Activated CD4-positive, alpha-beta T cell treated with anti-CD3 and anti-CD28 coated beads, Interleukin-2, amount 10 ng/mL, durations not matched to agents 7 days and 5 days (primary cell): ENCODE measurements at regions not wholly inside any gene's neighbourhood (a gene's known extent, or its start where the extent isn't known, plus 50 kb on each side); places are given as distances from the start of the nearest gene placed in this dataset.

Source experiments
- CTCF ChIA-PET: fragments of 350-600 bp; sonication (Branson Sonifier 250); formaldehyde crosslinking; loops from one replicate; lab custom pipeline; 2021; ENCODE audit warnings: antibody characterized with exemption; lab: Charles Lee
- POLR2A ChIA-PET: fragments of 350-600 bp; sonication (Branson Sonifier 250); formaldehyde crosslinking; loops from one replicate; lab custom pipeline; 2021; ENCODE audit warnings: antibody characterized with exemption; lab: Charles Lee
- DNase-seq: peaks from one replicate; pipeline ENCODE4 v3.0.0-alpha.2; 2020
- H3K27ac Mint-ChIP-seq: one replicate; pipeline ENCODE4 v1.8.0; 2021; ENCODE audit warnings: mild to moderate bottlenecking, moderate library complexity, mixed read lengths
- H3K27me3 Mint-ChIP-seq: one replicate; pipeline ENCODE4 v1.8.0; 2021; ENCODE audit warnings: mixed read lengths
- H3K36me3 Mint-ChIP-seq: one replicate; pipeline ENCODE4 v1.8.0; 2021; ENCODE audit warnings: low read depth, mixed read lengths
- H3K4me1 Mint-ChIP-seq: one replicate; pipeline ENCODE4 v1.8.0; 2021; ENCODE audit warnings: mixed read lengths
- H3K4me3 Mint-ChIP-seq: one replicate; pipeline ENCODE4 v1.8.0; 2021; ENCODE audit warnings: mild to moderate bottlenecking, moderate library complexity, mixed read lengths
- H3K9me3 Mint-ChIP-seq: one replicate; pipeline ENCODE4 v1.8.0; 2021; ENCODE audit warnings: mixed read lengths

GRCh38 chr14:42869681-42870080 is 1263.0 kb downstream of the LRFN5 start:
- H3K4me1 Mint-ChIP-seq: no peaks in the 10 kb centered on the region
- no peaks in the 10 kb centered on the region for H3K27me3 Mint-ChIP-seq
- H3K9me3 Mint-ChIP-seq: peaks cover 10% of the 10 kb centered on the region
- DNase-seq: no peak
- no peaks in the 10 kb centered on the region for H3K36me3 Mint-ChIP-seq
- ChIA-PET CTCF (no interaction called here), POLR2A (no interaction called here)
- H3K27ac Mint-ChIP-seq: no peak overlapping the region
- H3K4me3 Mint-ChIP-seq: no peak overlapping the region

DNA sequence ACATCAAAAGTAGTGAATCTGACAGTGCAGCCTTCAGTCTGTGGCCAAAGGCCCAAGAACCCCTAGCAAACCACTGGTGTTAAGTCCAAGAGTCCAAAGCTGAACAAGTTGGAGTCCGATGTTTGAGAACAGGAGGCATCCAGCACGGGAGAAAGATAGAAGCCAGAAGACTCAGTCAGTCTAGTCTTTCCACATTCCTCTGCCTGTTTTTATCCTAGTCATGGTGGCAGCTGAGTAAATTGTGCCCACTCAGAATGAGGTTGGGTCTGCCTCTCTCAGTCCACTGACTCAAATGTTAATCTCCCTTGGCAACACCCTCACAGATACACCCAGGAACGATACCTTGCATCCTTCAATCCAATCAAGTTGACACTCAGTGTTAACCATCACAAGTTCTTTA is 1255.4 kb downstream of the LRFN5 start:
- POLR2A ChIA-PET: no interaction called here
- no peak for DNase-seq
- H3K4me3 Mint-ChIP-seq: no peak overlapping the region
- H3K27me3 Mint-ChIP-seq: no peaks in the 10 kb centered on the region
- no peaks in the 10 kb centered on the region for H3K9me3 Mint-ChIP-seq
- no peaks in the 10 kb centered on the region for H3K4me1 Mint-ChIP-seq
- CTCF ChIA-PET: no interaction called here
- H3K27ac Mint-ChIP-seq: no peak overlapping the region
- no peaks in the 10 kb centered on the region for H3K36me3 Mint-ChIP-seq

GRCh38 chr14:42860371-42860770 is 1253.7 kb downstream of the LRFN5 start:
- POLR2A ChIA-PET: no interaction called here
- CTCF ChIA-PET: no interaction called here
- no peak overlapping the region for H3K4me3 Mint-ChIP-seq
- no peaks in the 10 kb centered on the region for H3K9me3 Mint-ChIP-seq
- no peak overlapping the region for H3K27ac Mint-ChIP-seq
- H3K36me3 Mint-ChIP-seq: no peaks in the 10 kb centered on the region
- DNase-seq: no peak
- no peaks in the 10 kb centered on the region for H3K4me1 Mint-ChIP-seq
- no peaks in the 10 kb centered on the region for H3K27me3 Mint-ChIP-seq

- Mint-ChIP-seq H3K27me3 (no peaks in the 10 kb centered on the region), H3K4me1 (no peaks in the 10 kb centered on the region), H3K27ac (no peak overlapping the region), H3K36me3 (no peaks in the 10 kb centered on the region), H3K4me3 (no peak overlapping the region), H3K9me3 (no peaks in the 10 kb centered on the region)
- CTCF ChIA-PET: no interaction called here
- POLR2A ChIA-PET: no interaction called here
- no peak for DNase-seq
These were observed 1249.4 kb downstream of the LRFN5 start for GRCh38 chr14:42856106-42856505.

DNA sequence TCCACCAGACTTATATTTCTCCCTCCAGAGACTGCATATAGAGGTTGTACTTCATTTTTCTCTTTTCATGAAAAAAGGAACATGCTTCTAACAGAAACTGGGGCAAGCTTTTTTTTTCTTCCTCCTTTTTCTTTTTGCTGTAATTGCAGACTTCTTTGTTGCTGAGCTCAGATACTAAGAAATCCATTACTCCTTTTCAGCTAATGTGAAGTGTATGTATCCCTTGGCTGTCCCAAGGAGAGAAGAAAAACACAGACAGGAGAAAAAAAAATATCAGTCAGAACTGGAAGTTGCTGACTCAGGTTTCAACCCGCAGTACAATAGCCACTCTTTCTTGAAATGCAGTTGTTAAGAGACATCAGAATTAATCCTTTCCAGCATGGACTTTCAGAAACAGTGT is 1248.4 kb downstream of the LRFN5 start:
- Mint-ChIP-seq H3K36me3 (no peaks in the 10 kb centered on the region), H3K4me3 (no peak overlapping the region), H3K4me1 (no peaks in the 10 kb centered on the region), H3K27ac (no peak overlapping the region), H3K27me3 (no peaks in the 10 kb centered on the region), H3K9me3 (no peaks in the 10 kb centered on the region)
- ChIA-PET CTCF (no interaction called here), POLR2A (no interaction called here)
- no peak for DNase-seq

DNA sequence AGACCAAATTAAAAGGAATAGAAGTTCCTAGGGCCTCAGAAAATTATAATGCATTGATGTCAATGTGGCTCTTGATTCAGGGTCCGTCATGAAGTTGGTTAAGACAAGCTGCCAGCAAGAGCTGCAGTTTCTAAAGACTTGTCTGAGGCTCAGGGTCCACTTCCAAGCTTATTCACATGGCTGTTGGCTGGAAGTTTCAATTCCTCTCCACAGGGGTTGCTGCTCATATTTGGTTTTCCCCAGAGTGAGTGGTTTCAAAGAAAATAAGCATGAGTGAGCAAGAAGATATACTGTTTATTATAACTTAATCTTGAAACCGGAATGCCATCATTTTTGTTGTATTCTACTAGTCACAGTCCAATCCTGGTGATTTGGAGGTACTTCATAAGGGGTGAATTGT is 1247.4 kb downstream of the LRFN5 start:
- H3K4me1 Mint-ChIP-seq: no peaks in the 10 kb centered on the region
- H3K9me3 Mint-ChIP-seq: no peaks in the 10 kb centered on the region
- H3K4me3 Mint-ChIP-seq: no peak overlapping the region
- H3K27me3 Mint-ChIP-seq: no peaks in the 10 kb centered on the region
- ChIA-PET POLR2A (no interaction called here), CTCF (no interaction called here)
- no peak overlapping the region for H3K27ac Mint-ChIP-seq
- no peak for DNase-seq
- no peaks in the 10 kb centered on the region for H3K36me3 Mint-ChIP-seq

DNA sequence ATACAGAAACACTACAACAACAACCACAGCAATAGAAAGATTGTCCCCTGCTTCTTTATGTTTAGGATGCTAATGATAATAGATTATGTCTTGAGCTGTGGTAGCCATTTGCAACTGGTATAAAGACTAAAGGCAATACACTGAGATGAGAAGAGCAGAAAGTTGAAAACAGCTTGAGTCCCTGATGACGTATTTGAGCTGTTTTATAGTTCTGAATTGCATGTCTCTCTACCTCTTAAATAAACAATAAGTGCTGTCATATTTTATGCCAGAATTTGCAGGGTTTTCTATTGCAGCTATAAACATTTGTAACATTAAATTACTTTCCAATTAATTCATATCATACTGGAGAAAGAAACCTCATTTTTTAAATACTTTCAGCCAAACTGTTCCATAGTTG is 1242.0 kb downstream of the LRFN5 start:
- ChIA-PET CTCF (no interaction called here), POLR2A (no interaction called here)
- Mint-ChIP-seq H3K27ac (no peak overlapping the region), H3K27me3 (no peaks in the 10 kb centered on the region), H3K4me1 (no peaks in the 10 kb centered on the region), H3K9me3 (peaks cover 16% of the 10 kb centered on the region), H3K36me3 (no peaks in the 10 kb centered on the region), H3K4me3 (no peak overlapping the region)
- no peak for DNase-seq

- no peak overlapping the region for H3K27ac Mint-ChIP-seq
- peaks cover 5% of the 10 kb centered on the region for H3K9me3 Mint-ChIP-seq
- H3K4me3 Mint-ChIP-seq: no peak overlapping the region
- no peak for DNase-seq
- no peaks in the 10 kb centered on the region for H3K4me1 Mint-ChIP-seq
- no peaks in the 10 kb centered on the region for H3K36me3 Mint-ChIP-seq
- no peaks in the 10 kb centered on the region for H3K27me3 Mint-ChIP-seq
- POLR2A ChIA-PET: no interaction called here
- CTCF ChIA-PET: no interaction called here
These were observed 1208.1 kb downstream of the LRFN5 start for GRCh38 chr14:42814817-42815216.

GRCh38 chr14:42806909-42807315 is 1200.2 kb downstream of the LRFN5 start:
- POLR2A ChIA-PET: no interaction called here
- no peak for DNase-seq
- Mint-ChIP-seq H3K36me3 (no peaks in the 10 kb centered on the region), H3K9me3 (no peaks in the 10 kb centered on the region), H3K4me3 (no peak overlapping the region), H3K27me3 (no peaks in the 10 kb centered on the region), H3K4me1 (no peaks in the 10 kb centered on the region), H3K27ac (no peak overlapping the region)
- CTCF ChIA-PET: no interaction called here

DNA sequence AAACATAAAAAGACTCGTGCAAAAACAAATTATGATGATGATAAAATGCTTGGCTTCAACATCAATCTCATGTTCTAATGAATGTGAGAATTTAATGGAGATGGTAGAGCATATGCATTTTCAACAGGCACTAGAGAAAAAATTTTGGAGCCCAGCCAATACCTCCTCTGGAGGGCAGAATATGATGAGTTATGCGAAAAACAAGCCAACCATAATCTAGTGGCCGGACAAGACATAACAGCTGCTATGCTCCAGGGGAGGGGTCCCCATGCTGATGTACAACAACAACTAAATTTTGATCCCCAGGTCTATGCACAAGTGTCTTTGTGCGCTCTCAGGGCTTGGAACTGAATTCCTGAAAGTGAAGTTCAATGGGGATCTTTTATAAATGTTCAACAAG is 1197.5 kb downstream of the LRFN5 start:
- Mint-ChIP-seq H3K4me1 (no peaks in the 10 kb centered on the region), H3K27ac (no peak overlapping the region), H3K9me3 (peaks cover 5% of the 10 kb centered on the region), H3K27me3 (no peaks in the 10 kb centered on the region), H3K4me3 (no peak overlapping the region), H3K36me3 (no peaks in the 10 kb centered on the region)
- ChIA-PET POLR2A (no interaction called here), CTCF (no interaction called here)
- no peak for DNase-seq

DNA sequence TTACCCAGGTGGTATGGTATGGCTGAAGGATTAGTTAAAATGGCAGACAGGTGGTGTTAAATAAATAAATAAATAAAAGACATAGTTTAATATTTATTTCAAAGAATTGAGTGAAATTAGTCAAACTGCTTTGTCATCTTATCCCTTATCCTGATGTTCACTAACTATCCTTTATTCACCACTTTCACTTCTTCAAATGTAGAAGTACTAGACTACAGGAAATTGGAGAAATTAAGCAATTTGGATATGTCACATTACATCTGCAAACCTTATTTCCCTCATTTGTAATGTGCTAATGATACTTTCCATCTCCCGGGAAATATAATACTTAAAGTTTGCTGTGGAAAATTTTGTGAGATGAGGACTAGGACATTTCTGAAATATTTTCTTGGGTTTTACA is 1195.7 kb downstream of the LRFN5 start:
- H3K27ac Mint-ChIP-seq: no peak overlapping the region
- DNase-seq: no peak
- POLR2A ChIA-PET: no interaction called here
- H3K27me3 Mint-ChIP-seq: no peaks in the 10 kb centered on the region
- H3K4me3 Mint-ChIP-seq: no peak overlapping the region
- no peaks in the 10 kb centered on the region for H3K4me1 Mint-ChIP-seq
- CTCF ChIA-PET: no interaction called here
- peaks cover 14% of the 10 kb centered on the region for H3K9me3 Mint-ChIP-seq
- no peaks in the 10 kb centered on the region for H3K36me3 Mint-ChIP-seq

DNA sequence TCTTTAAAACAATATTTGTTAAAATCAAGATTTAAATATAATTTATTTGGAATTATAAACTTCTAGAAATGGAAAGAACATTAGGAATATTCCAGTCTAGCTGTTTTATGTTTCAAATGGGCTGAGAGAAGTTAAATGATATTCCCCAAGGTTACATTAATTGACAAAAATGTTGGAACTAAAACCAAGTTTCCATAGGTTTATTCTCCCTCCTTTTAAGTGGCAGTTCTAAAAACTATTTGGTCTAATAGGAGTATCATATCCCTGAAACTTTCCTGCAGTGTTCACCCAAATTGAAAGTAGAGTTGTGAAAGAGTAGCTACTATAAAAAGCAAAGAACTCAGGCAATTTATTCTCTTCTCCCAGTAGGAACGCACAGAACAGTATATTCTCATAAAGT is 1185.5 kb downstream of the LRFN5 start:
- no peak overlapping the region for H3K4me3 Mint-ChIP-seq
- H3K36me3 Mint-ChIP-seq: no peaks in the 10 kb centered on the region
- POLR2A ChIA-PET: no interaction called here

DNA sequence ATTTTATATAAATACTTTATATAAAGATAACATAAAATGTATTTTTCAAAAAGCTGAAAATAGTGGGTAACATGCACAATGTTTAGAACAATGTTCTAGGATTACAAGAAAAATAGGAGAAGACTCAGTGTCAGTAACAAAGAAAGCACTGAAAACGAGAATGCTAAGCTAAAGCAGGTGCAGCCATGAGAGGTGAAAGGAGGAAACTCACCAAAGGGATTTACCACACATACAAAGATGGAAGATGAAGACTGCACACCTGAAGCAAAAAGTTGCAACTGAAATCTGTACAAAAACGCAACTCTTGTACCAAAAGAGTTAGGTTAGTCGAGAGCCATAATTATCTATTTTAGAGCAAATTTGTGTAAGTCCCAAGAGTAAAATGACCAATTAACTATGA is 1176.1 kb downstream of the LRFN5 start:
- Mint-ChIP-seq H3K36me3 (no peaks in the 10 kb centered on the region), H3K27me3 (no peaks in the 10 kb centered on the region), H3K27ac (no peak overlapping the region), H3K4me1 (no peaks in the 10 kb centered on the region), H3K4me3 (no peak overlapping the region), H3K9me3 (peaks cover 16% of the 10 kb centered on the region)
- ChIA-PET POLR2A (no interaction called here), CTCF (no interaction called here)
- DNase-seq: no peak

More for the DNA sequence above, 1185.5 kb downstream of the LRFN5 start:
- Mint-ChIP-seq H3K4me1 (no peaks in the 10 kb centered on the region), H3K27me3 (no peaks in the 10 kb centered on the region), H3K27ac (no peak overlapping the region), H3K9me3 (peaks cover 8% of the 10 kb centered on the region)
- CTCF ChIA-PET: no interaction called here
- no peak for DNase-seq

GRCh38 chr14:42778984-42779383 is 1172.3 kb downstream of the LRFN5 start:
- H3K9me3 Mint-ChIP-seq: peaks cover 13% of the 10 kb centered on the region
- H3K4me1 Mint-ChIP-seq: no peaks in the 10 kb centered on the region
- ChIA-PET CTCF (no interaction called here), POLR2A (no interaction called here)
- no peak for DNase-seq
- no peaks in the 10 kb centered on the region for H3K27me3 Mint-ChIP-seq
- no peak overlapping the region for H3K4me3 Mint-ChIP-seq
- H3K27ac Mint-ChIP-seq: no peak overlapping the region
- H3K36me3 Mint-ChIP-seq: no peaks in the 10 kb centered on the region
